ENCODE measurements at regions not wholly inside any gene's neighbourhood (a gene's known extent, or its start where the extent isn't known, plus 50 kb on each side); places are given as distances from the start of the nearest gene placed in this dataset.

- Histone ChIP-seq H3K36me3 (ENCODE audit: control insufficient read depth, low read length) (no peaks in the 10 kb centered on the region), H3K9me3 (ENCODE audit: control insufficient read depth, insufficient read depth, low read length) (no peaks in the 10 kb centered on the region), H3K79me2 (ENCODE audit: control insufficient read depth, low read length) (no peaks in the 10 kb centered on the region), H3K27me3 (ENCODE audit: control insufficient read depth, low read length) (no peaks in the 10 kb centered on the region), H4K20me1 (ENCODE audit: control insufficient read depth, insufficient read depth, low read depth, low read length) (no peaks in the 10 kb centered on the region), H3F3A (ENCODE audit: control insufficient read depth, insufficient read depth) (no peaks in the 10 kb centered on the region), H3K4me3 (ENCODE audit: low read length) (no peak overlapping the region), H3K27ac (ENCODE audit: low read depth, low read length) (no peak overlapping the region), H3K9me2 (replicated peaks; ENCODE audit: control insufficient read depth, low read length) (no peaks in the 10 kb centered on the region), H3K4me2 (ENCODE audit: low read length) (no peak overlapping the region), H3K4me1 (ENCODE audit: control insufficient read depth, low read length) (no peaks in the 10 kb centered on the region)
- TF ChIP-seq EZH2phosphoT487 (IDR thresholded peaks at IDR 0.05; ENCODE audit: borderline replicate concordance, low read length): no peak
- TF ChIP-seq, protein P1, sequence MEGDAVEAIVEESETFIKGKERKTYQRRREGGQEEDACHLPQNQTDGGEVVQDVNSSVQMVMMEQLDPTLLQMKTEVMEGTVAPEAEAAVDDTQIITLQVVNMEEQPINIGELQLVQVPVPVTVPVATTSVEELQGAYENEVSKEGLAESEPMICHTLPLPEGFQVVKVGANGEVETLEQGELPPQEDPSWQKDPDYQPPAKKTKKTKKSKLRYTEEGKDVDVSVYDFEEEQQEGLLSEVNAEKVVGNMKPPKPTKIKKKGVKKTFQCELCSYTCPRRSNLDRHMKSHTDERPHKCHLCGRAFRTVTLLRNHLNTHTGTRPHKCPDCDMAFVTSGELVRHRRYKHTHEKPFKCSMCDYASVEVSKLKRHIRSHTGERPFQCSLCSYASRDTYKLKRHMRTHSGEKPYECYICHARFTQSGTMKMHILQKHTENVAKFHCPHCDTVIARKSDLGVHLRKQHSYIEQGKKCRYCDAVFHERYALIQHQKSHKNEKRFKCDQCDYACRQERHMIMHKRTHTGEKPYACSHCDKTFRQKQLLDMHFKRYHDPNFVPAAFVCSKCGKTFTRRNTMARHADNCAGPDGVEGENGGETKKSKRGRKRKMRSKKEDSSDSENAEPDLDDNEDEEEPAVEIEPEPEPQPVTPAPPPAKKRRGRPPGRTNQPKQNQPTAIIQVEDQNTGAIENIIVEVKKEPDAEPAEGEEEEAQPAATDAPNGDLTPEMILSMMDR (IDR thresholded peaks at IDR 0.05; ENCODE audit: low read depth, low read length, poor library complexity, severe bottlenecking): no peak
Observed at GRCh38 chr1:83697220-83697619, 301.7 kb downstream of the TTLL7 start.

DNA sequence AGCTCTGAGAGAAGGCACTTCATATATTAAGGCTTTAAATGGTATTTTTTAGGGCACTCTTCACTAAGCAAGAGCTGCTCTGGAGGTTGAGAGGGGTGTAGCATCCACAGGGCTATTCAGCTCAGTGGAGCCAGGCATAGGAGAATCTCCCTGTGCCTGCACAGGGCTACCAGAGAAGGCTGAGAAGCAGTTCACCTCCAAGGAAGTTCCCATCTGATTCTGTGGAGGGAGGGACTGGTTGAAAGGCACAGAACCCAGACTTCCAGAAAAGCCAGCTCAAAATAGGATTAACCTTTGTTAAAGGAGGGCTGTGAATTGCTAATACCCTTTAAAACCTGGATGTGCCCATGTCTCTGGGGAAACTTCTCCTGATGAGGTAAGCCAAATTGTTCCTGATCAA is 304.5 kb downstream of the TTLL7 start:
- no peak overlapping the region for H3K27ac ChIP-seq (ENCODE audit: low read depth, low read length)
- no peaks in the 10 kb centered on the region for H3K9me3 ChIP-seq (ENCODE audit: control insufficient read depth, insufficient read depth, low read length)
- no peaks in the 10 kb centered on the region for H3K36me3 ChIP-seq (ENCODE audit: control insufficient read depth, low read length)
- no peaks in the 10 kb centered on the region for H3K9me2 ChIP-seq (replicated peaks; ENCODE audit: control insufficient read depth, low read length)
- no peak overlapping the region for H3K4me2 ChIP-seq (ENCODE audit: low read length)
- H3K4me1 ChIP-seq (ENCODE audit: control insufficient read depth, low read length): no peaks in the 10 kb centered on the region
- no peaks in the 10 kb centered on the region for H4K20me1 ChIP-seq (ENCODE audit: control insufficient read depth, insufficient read depth, low read depth, low read length)
- H3K79me2 ChIP-seq (ENCODE audit: control insufficient read depth, low read length): no peaks in the 10 kb centered on the region
- no peaks in the 10 kb centered on the region for H3K27me3 ChIP-seq (ENCODE audit: control insufficient read depth, low read length)
- no peaks in the 10 kb centered on the region for H3F3A ChIP-seq (ENCODE audit: control insufficient read depth, insufficient read depth)
- no peak for TF ChIP-seq EZH2phosphoT487 (IDR thresholded peaks at IDR 0.05; ENCODE audit: borderline replicate concordance, low read length)
- TF ChIP-seq, protein P1 (IDR thresholded peaks at IDR 0.05; ENCODE audit: low read depth, low read length, poor library complexity, severe bottlenecking): no peak
- H3K4me3 ChIP-seq (ENCODE audit: low read length): no peak overlapping the region

- H3K27ac ChIP-seq (ENCODE audit: low read depth, low read length): no peak overlapping the region
- no peak overlapping the region for H3K4me3 ChIP-seq (ENCODE audit: low read length)
- no peaks in the 10 kb centered on the region for H3F3A ChIP-seq (ENCODE audit: control insufficient read depth, insufficient read depth)
- no peaks in the 10 kb centered on the region for H3K9me2 ChIP-seq (replicated peaks; ENCODE audit: control insufficient read depth, low read length)
- H3K4me2 ChIP-seq (ENCODE audit: low read length): no peak overlapping the region
- TF ChIP-seq EZH2phosphoT487 (IDR thresholded peaks at IDR 0.05; ENCODE audit: borderline replicate concordance, low read length): no peak
- TF ChIP-seq, protein P1 (IDR thresholded peaks at IDR 0.05; ENCODE audit: low read depth, low read length, poor library complexity, severe bottlenecking): no peak
- H3K4me1 ChIP-seq (ENCODE audit: control insufficient read depth, low read length): no peaks in the 10 kb centered on the region
- H3K36me3 ChIP-seq (ENCODE audit: control insufficient read depth, low read length): no peaks in the 10 kb centered on the region
- H4K20me1 ChIP-seq (ENCODE audit: control insufficient read depth, insufficient read depth, low read depth, low read length): no peaks in the 10 kb centered on the region
- no peaks in the 10 kb centered on the region for H3K27me3 ChIP-seq (ENCODE audit: control insufficient read depth, low read length)
- no peaks in the 10 kb centered on the region for H3K79me2 ChIP-seq (ENCODE audit: control insufficient read depth, low read length)
- H3K9me3 ChIP-seq (ENCODE audit: control insufficient read depth, insufficient read depth, low read length): no peaks in the 10 kb centered on the region
Observed at GRCh38 chr1:83693427-83694126, 305.4 kb downstream of the TTLL7 start.
